ENCODE measurements at regions not wholly inside any gene's neighbourhood (a gene's known extent, or its start where the extent isn't known, plus 50 kb on each side); places are given as distances from the start of the nearest gene placed in this dataset.

- TF ChIP-seq EZH2 (IDR thresholded peaks at IDR 0.05) (no peak), POLR2AphosphoS5 (IDR thresholded peaks at IDR 0.05; ENCODE audit: borderline replicate concordance, low read depth, low read length) (no peak)
Observed at GRCh38 chr20:56981301-56981700, 285.1 kb downstream of the BMP7 start.
